ENCODE measurements at regions not wholly inside any gene's neighbourhood (a gene's known extent, or its start where the extent isn't known, plus 50 kb on each side); places are given as distances from the start of the nearest gene placed in this dataset.
"Not testable (repeated sequence)": the region's sequence is repeated elsewhere in the genome, so short reads cannot be mapped to it uniquely, and the experiment has no call there.

- TF ChIP-seq CTCF (IDR thresholded peaks at IDR 0.05; ENCODE audit: low read depth, low read length) = no peak
- no peak for DNase-seq (ENCODE audit: extremely low read depth, low read depth)
These were observed 97.3 kb upstream of the RBM19 start for GRCh38 chr12:114063435-114063834.

- not testable (repeated sequence) for DNase-seq (ENCODE audit: extremely low read depth, low read depth)
These were observed 90.2 kb upstream of the RBM19 start for GRCh38 chr12:114056351-114056750.

GRCh38 chr12:114054982-114055381, 88.9 kb upstream of the RBM19 start:
- DNase-seq (ENCODE audit: extremely low read depth, low read depth) = no peak
- no peak for TF ChIP-seq CTCF (IDR thresholded peaks at IDR 0.05; ENCODE audit: low read depth, low read length)

- DNase-seq (ENCODE audit: extremely low read depth, low read depth) = no peak
- TF ChIP-seq CTCF (IDR thresholded peaks at IDR 0.05; ENCODE audit: low read depth, low read length) = no peak
These were observed 80.3 kb upstream of the RBM19 start for GRCh38 chr12:114046236-114046998.

- no peak for TF ChIP-seq CTCF (IDR thresholded peaks at IDR 0.05; ENCODE audit: low read depth, low read length)
- no peak for DNase-seq (ENCODE audit: extremely low read depth, low read depth)
These were observed 79.2 kb upstream of the RBM19 start for GRCh38 chr12:114045349-114045748.

- DNase-seq (ENCODE audit: extremely low read depth, low read depth) = no peak
- TF ChIP-seq CTCF (IDR thresholded peaks at IDR 0.05; ENCODE audit: low read depth, low read length) = no peak
These were observed 75.5 kb upstream of the RBM19 start for GRCh38 chr12:114041590-114041989.

- no peak for DNase-seq (ENCODE audit: extremely low read depth, low read depth)
- TF ChIP-seq CTCF (IDR thresholded peaks at IDR 0.05; ENCODE audit: low read depth, low read length) = no peak
These were observed 75.0 kb upstream of the RBM19 start for GRCh38 chr12:114041136-114041535.

- TF ChIP-seq CTCF (IDR thresholded peaks at IDR 0.05; ENCODE audit: low read depth, low read length) = no peak
- no peak for DNase-seq (ENCODE audit: extremely low read depth, low read depth)
These were observed 72.8 kb upstream of the RBM19 start for GRCh38 chr12:114038962-114039361.
